SH-SY5Y (cell line): ENCODE measurements at regions not wholly inside any gene's neighbourhood (a gene's known extent, or its start where the extent isn't known, plus 50 kb on each side); places are given as distances from the start of the nearest gene placed in this dataset.
A peak's percentile ranks its signal among the peaks of the same experiment; 100 is the strongest.

Source experiments
- GATA2 ChIP-seq: IDR thresholded peaks from 2 replicates; pipeline ENCODE4 v1.6.1; 2011; ENCODE audit warnings: mild to moderate bottlenecking, low read depth, low read length
- GATA3 ChIP-seq: IDR thresholded peaks from 2 replicates; pipeline ENCODE4 v1.6.1; 2011; ENCODE audit warnings: low read depth, mild to moderate bottlenecking, low read length, moderate library complexity

DNA sequence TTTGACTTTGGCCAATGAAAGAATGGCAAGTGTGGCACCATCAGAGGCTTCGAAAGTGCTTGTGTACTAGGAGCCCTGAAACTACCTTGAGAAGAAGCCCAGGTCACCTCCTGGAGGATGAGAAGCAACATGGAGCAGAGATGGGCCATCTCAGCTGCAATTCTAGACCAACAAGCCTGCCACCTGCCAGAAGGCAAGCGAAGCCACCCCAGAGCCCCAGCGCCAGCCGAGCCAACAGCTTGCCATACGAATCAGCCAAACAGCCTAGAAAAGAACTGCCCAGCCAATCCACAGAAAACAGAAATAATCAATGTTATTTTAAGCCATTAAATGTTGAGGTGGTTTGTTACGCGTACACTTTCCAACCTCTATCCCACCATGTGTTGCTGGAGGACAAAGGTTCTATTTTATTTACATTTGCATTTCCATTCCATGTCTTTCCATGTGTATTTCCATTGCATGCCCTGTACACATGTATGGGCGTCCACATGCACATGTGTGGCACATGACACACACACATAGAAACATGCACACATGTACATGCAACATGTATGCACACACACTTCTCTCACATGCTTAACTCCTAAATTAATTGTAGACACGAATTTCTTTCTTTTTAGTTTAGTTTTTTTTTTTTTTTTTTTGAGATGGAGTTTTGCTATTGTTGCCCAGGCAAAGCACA is 144.3 kb upstream of the TNRC6C start:
- no peak for TF ChIP-seq GATA2

- TF ChIP-seq GATA3: no peak
- TF ChIP-seq GATA2: peak; percentile 82
These were observed 143.2 kb upstream of the TNRC6C start for GRCh38 chr17:77815127-77815905.

GRCh38 chr17:77817953-77818352 is 140.6 kb upstream of the TNRC6C start:
- TF ChIP-seq GATA2 (no peak), GATA3 (no peak)

GRCh38 chr17:77819497-77819896 is 139.0 kb upstream of the TNRC6C start:
- TF ChIP-seq GATA3: no peak

DNA sequence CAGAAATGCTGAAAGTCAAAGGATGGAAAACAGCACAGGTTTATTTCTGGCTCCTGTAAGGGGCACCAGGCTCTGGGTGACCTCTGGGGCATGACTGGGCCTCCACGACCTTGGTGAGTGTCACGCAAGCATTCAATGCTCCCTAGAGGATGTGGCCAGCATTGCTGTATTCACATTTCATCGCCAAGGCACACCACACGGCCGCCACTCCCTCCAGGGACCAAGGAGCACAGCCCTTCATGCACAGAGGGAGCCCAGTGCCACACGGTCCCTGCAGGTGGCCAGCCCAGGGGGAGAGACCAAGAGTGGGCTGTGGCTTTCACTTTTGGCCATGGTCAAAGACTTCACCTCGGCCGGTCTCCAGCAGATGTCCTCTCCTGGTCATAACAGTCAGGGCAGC is 137.4 kb upstream of the TNRC6C start:
- TF ChIP-seq GATA2 (no peak), GATA3 (no peak)

- no peak for TF ChIP-seq GATA3
- TF ChIP-seq GATA2: no peak
These were observed 136.0 kb upstream of the TNRC6C start for GRCh38 chr17:77822302-77823030.

- TF ChIP-seq GATA2 (no peak), GATA3 (no peak)
These were observed 134.3 kb upstream of the TNRC6C start for GRCh38 chr17:77824102-77824779.

GRCh38 chr17:77824780-77825280 is 133.7 kb upstream of the TNRC6C start:
- TF ChIP-seq GATA3 (no peak), GATA2 (no peak)

DNA sequence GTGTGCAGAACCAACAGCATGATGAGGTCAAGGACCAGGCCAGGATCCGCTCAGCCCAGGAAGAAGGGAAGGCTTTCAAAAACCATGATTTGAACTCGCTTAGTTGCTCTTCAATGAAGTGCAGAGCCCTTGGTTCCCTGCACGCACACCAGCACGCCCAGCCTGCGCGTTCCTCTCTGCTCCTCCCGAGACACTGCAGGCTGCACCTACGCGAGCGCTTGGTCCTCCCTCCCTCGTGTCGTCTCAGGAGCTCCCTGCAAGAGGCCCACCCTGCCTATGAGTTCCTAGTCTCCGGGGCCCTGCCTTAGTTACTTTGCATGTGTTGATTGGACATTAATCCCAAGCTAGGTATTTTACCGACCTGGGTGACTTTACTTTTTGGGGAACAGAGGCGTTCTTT is 132.9 kb upstream of the TNRC6C start:
- TF ChIP-seq GATA3 (no peak), GATA2 (no peak)

GRCh38 chr17:77826132-77826873 is 132.2 kb upstream of the TNRC6C start:
- no peak for TF ChIP-seq GATA2
- TF ChIP-seq GATA3: no peak

DNA sequence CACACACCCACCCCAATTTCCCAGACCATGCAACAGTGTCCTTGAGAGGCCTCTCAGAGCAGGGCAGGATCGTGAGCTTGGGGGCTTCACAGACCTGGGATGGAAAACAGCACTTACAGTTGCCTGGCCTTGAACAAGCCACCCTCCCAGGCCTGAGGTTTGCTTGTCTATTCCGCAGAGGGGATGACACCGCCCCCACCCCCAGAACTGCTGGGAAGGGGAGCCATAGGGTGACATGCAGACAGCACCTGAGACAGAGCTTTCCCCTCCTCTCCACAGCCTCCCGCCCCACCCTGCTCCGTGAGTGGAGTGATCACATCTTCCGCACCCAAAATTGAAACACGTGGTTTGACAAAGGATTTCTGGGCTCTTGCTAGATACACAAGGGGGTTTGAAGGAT is 131.5 kb upstream of the TNRC6C start:
- TF ChIP-seq GATA2: no peak
- no peak for TF ChIP-seq GATA3

GRCh38 chr17:77827511-77827910 is 131.0 kb upstream of the TNRC6C start:
- TF ChIP-seq GATA3: no peak
- TF ChIP-seq GATA2: no peak

GRCh38 chr17:77828749-77829539 is 129.6 kb upstream of the TNRC6C start:
- no peak for TF ChIP-seq GATA2
- no peak for TF ChIP-seq GATA3
